Stimulated activated CD8-positive, alpha-beta memory T cell treated with anti-CD3 and anti-CD28 coated beads, Interleukin-4, amount 100 ng/mL, for 48 hours (primary cell): ENCODE measurements at regions not wholly inside any gene's neighbourhood (a gene's known extent, or its start where the extent isn't known, plus 50 kb on each side); places are given as distances from the start of the nearest gene placed in this dataset.
"Not testable (repeated sequence)": the region's sequence is repeated elsewhere in the genome, so short reads cannot be mapped to it uniquely, and the experiment has no call there.

Experiments
- DNase-seq: peaks from one replicate; pipeline ENCODE4 v3.0.0-alpha.2; 2020

- no peak for DNase-seq
Observed at GRCh38 chr12:68387338-68387737, 55.2 kb upstream of the MDM1 start.

DNA sequence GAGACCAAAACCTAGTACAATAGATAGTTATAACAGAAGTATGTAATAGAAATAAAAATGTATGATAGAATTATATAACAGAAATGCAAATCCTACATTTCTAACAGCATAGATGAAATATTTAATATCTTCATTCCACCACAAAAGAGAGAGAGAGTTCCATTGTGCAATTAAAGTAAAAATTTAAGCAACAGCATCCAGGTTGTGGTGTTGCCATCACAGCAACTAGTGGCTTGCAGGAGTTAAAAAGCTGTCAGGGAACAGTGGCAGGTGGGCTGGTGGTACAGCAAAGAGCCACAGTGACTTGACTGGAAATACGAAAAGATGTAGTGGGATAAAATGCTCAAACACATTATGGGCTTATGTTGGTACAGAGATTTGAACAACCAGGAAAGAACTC is 57.1 kb upstream of the MDM1 start:
- no peak for DNase-seq

DNA sequence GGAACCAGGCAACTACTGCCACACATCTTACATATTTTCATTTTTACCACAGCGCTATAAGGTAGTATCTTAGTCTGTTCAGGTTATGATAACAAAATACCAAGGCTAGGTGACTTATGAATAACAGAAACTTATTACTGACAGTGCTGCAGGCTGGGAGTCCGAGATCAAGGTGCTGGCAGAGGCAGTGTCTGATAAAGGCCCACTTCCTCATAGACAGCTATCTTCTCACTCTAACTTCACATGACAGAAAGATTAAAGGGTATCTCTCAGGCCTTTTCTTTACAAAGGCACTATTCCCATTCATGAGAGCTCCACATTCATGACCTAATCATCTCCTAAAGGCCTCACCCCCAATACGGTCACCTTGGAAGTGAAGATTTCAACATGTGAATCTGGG is 59.8 kb upstream of the MDM1 start:
- no peak for DNase-seq

GRCh38 chr12:68392376-68392775 is 60.2 kb upstream of the MDM1 start:
- DNase-seq, result no peak

DNA sequence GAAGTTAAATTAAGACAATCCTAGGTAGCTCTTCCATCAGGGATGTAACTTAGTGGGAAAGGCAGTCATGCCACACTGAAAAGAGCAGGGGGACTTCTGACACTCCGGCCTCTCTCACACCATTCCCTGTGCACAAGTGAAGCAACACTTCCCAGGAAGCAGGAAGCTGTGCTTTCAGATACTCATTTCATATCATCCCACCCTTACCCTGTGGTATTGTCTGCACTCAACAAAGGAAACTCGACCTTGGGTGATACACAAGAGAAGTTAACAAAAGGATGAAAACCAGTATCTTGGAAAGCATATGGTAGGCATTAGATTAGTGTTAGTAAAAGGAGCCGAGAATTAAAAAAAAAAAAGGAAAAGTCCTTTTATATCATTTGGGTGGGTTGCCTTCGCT is 61.3 kb upstream of the MDM1 start:
- DNase-seq, result no peak

GRCh38 chr12:68397566-68398158 is 65.5 kb upstream of the MDM1 start:
- DNase-seq, result no peak

DNA sequence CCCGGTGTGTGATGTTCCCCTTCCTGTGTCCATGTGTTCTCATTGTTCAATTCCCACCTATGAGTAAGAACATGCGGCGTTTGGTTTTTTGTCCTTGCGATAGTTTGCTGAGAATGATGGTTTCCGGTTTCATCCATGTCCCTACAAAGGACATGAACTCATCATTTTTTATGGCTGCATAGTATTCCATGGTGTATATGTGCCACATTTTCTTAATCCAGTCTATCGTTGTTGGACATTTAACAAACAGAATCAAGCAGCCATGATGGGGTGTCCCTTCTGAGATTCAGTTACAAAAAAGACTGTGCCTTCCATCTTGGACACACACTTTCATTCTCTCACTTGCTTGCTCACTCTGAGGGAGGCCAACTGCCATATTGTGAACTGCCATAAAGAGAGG is 66.5 kb upstream of the MDM1 start:
- DNase-seq, result not testable (repeated sequence)

DNA sequence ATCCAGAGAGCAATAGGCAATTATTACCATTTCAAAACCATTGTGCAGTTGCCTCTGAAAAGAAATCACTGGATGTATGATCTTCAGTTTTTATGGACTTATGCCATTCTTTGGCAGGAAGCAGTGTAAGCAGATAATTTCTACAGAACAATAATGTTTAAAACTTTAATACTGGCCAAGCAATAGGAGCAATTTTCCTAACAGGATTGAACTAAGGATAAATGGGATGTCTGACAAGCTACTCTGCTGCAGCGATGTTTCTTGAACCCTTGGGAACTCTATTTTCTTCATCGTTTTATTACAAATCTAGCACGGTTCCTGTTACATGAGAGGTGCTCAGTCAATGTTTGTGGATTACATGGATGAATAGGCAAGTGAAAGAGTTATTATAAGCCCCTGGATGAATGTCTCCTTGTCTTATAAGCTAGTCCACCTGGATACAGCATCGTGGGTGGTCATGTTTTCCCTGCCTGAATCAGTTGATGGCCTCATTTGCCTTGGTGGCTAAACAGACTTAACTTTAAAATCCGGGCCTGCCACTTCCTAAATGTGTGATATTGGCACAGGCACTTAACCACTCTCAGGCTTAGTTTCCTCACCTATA is 68.2 kb upstream of the MDM1 start:
- DNase-seq, result no peak

GRCh38 chr12:68402422-68402821 is 70.3 kb upstream of the MDM1 start:
- no peak for DNase-seq

GRCh38 chr12:68403296-68403695 is 71.1 kb upstream of the MDM1 start:
- DNase-seq, result no peak

DNA sequence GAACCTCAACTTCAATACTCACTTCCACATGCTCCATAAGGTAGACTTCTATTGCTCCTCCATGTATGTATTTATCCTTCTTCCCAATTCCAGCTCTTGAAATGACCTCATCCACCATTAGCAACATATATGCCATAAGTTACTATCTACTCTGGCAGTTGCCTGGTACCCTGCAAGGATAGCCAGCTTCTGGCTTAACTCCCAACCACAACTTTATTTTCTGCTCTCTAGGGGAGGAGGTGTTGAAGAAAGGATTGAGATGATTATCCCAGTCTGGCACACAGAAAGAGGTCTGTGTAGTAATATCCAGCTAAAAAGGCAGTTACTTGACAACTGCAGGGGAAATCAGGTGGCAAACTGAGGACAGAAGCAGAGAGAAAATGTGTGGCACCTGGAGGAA is 71.5 kb upstream of the MDM1 start:
- DNase-seq, result no peak

- DNase-seq, result no peak
Observed at GRCh38 chr12:68405343-68405781, 73.2 kb upstream of the MDM1 start.

DNA sequence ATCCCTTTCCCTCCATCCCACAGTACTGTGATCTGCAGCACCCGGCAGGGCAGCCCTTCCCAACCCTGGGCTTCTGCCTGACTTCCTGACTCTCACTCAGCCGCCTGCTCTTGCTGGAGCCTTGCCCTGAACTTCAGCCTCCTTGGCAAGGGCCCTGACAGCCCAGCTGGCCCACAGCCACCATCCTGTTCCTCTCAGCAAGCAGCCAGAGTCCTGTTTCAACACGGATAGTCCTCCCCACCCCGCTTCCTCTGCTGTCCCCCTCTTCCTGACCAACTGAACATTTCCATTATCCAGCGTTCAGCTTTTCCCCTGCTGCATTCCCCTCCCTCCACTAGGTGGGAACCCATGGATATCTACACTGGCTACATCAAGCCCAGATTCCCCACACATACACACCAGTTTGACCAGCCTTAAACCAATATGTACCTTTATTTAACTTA is 74.0 kb upstream of the MDM1 start:
- no peak for DNase-seq

DNA sequence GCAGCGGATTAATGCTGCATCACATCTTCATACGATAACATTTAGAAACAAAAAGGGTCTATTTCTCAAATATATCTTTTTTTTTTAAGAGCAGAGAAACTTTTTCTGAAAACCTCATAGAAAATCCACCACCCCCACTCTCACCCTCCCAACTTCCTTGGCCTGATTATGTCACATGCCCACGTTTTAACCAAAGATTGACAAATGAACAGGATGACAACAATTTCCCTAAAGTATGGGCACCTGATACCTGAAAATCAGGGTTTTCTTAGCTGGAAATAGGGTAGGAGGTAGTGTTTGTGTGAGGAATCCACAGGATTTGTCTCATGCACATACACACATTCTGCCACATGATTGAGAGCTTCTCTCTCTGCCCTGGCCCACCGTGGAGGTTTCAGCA is 74.7 kb upstream of the MDM1 start:
- DNase-seq, result no peak

DNA sequence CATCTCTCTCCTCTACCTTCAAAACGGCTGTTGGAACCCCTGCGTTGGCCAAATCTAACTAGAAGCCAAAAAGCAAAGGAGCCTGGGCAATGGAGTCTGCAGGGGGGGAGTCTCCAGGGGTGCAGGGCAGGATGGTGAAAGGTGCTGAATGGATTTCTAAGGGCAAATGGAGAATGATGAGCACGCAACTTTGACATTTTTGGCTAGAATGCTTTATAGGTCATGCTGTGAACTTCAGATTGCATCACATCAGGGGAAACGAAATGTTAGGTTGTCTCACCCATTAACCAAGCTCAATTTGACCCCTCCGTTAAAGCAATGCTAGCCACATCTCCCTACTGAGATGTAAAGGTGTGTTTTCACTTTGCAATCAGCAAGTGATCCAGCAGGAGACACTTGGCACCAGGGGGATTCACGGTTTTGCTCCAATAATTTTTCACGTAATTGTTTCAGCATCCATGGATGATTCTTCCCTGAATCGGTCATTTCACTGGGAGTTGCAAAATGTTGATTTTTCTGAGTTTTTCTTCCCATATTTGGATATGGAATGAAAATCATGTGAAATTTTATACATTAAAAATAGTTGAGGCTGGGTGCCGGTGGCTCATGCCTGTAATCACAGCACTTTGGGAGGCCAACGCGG is 78.0 kb upstream of the MDM1 start:
- DNase-seq, result no peak

- no peak for DNase-seq
Observed at GRCh38 chr12:68411371-68411770, 79.2 kb upstream of the MDM1 start.

DNA sequence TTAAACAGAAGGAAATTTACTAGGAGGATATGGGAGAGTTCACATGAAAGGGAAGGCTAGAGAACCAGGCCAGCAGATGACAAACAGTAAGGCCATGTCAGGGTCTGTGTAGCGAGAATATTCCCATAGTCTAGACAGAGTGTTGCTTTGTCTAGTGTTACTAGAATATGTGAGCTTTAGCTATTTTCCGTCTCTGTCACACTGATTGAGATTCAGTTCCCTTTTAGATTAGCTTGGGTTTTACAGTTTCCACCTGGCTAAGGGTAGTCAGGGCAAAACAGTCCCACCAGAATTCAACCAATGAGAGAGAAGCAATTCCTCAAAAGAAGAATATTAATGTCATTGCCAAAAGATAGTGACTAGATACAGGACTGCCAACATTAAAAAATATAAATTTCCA is 82.8 kb upstream of the MDM1 start:
- DNase-seq, result no peak

- no peak for DNase-seq
Observed at GRCh38 chr12:68416350-68416749, 84.2 kb upstream of the MDM1 start.

GRCh38 chr12:68416826-68417225 is 84.7 kb upstream of the MDM1 start:
- no peak for DNase-seq

GRCh38 chr12:68418137-68418460 is 85.9 kb upstream of the MDM1 start:
- DNase-seq, result no peak

DNA sequence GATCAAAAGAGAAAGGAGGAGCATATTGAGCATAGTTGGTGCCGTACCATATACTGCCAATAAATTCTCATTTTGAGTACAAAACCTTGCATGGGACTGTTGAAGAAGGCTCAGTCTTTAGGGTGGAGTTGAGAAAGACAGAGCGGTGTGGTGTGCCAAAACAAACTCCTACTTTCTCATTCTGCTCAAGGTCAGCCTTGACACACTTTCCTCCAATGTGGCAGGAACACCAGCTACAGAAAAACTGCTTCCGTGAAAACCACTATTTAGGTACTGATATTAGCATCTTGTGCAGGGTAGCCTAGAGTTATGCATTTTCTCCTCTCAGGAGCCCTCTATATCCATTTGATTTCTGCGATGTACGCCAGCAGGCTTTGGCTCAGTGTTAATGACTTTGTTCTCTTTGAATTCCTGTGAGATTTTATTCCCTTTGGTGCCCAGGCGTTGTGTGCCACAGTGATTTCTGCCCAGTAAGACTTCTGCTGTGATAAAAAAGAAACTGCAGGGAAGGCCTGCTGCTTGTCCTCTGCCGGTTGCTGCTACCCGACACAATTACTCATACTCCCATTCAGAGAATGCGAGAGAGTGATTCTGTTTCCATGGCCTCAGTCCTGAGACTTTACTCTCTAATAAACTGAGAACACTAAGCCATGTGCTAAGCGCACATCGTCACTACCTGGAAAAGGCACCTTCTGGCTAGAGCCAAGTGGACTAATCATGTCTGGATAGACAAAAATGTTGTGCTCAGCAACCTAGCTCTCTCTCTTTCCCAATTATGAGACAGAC is 88.3 kb upstream of the MDM1 start:
- no peak for DNase-seq

GRCh38 chr12:68422159-68422558 is 90.0 kb upstream of the MDM1 start:
- DNase-seq, result no peak

DNA sequence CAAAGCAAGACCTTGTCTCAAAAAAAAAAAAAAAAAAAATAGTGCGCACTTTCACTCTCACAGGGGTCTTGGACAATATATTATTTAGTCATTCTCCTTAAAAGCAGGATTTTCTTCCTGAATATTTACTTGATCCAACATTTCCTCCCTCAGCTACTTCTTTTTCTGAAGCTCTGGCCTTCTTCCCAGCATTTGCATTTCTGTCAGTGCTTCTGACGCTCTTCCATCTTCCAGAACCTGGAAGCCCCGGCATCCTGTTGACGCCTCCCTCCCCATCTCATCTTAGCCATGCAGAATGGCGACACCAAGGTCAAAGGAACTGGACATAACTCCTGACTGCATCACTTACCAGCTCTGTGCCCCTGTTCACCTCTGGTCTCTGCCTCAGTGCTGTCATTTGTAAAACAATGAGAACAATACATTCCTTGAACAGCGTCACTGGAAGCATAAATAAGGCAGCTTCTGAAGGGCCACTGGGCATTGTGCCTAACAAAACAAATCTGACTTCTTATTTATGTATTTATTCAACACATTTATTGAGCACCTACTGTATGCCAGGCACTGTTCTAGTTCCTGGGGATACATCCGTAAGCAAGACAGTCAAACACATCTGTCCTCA is 90.9 kb upstream of the MDM1 start:
- no peak for DNase-seq

- no peak for DNase-seq
Observed at GRCh38 chr12:68425998-68426397, 93.8 kb upstream of the MDM1 start.
